RWPE1 (cell line): ENCODE measurements at regions not wholly inside any gene's neighbourhood (a gene's known extent, or its start where the extent isn't known, plus 50 kb on each side); places are given as distances from the start of the nearest gene placed in this dataset.

Experiments used
- CTCF ChIA-PET: fragments of 350-600 bp; sonication (Branson Sonifier 250); formaldehyde crosslinking; extraction: SDS; loops from one replicate; lab custom pipeline; 2021; lab: Yijun Ruan, JAX
- POLR2A ChIA-PET: fragments of 400-600 bp; formaldehyde crosslinking; extraction: SDS; loops from one replicate; lab custom pipeline; 2020; ENCODE audit warnings: antibody characterized with exemption; ENCODE audit not compliant: low non-redundant PET; lab: Yijun Ruan, JAX
- DNase-seq: peaks from one replicate; pipeline ENCODE4 v3.0.0; 2012; ENCODE audit warnings: low spot score
- H3K27ac ChIP-seq: fragments of 450-650 bp; 2 replicates; pipeline ENCODE4 v1.5.1; 2017
- TF ChIP-seq, protein P1 (sequence below): fragments of 450-650 bp; conservative IDR thresholded peaks from 2 replicates; pipeline ENCODE4 v1.5.1; 2017; ENCODE audit warnings: low read depth, mild to moderate bottlenecking

DNA sequence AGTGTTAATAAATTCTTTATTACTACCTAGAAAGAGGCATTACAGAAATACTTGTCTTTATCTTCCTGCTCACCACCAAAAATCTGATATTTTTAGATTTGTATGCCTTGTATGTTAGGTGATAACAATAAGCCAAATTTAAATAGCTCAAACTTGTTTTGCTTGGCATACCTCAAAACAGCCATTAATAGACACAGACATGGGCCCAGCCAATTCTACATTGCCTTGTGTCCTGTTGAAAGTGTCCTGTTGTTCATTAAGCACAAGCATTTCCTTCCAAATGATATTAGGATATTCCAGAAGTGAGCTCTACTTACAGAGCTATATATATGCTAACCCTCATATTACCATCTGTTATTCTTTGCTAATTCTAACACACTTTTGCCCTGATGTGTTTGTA is 438.6 kb upstream of the ZNF385D start:
- no peak overlapping the region for H3K27ac ChIP-seq
- ChIA-PET POLR2A (no interaction called here), CTCF (no interaction called here)
- no peak for DNase-seq
- TF ChIP-seq, protein P1, sequence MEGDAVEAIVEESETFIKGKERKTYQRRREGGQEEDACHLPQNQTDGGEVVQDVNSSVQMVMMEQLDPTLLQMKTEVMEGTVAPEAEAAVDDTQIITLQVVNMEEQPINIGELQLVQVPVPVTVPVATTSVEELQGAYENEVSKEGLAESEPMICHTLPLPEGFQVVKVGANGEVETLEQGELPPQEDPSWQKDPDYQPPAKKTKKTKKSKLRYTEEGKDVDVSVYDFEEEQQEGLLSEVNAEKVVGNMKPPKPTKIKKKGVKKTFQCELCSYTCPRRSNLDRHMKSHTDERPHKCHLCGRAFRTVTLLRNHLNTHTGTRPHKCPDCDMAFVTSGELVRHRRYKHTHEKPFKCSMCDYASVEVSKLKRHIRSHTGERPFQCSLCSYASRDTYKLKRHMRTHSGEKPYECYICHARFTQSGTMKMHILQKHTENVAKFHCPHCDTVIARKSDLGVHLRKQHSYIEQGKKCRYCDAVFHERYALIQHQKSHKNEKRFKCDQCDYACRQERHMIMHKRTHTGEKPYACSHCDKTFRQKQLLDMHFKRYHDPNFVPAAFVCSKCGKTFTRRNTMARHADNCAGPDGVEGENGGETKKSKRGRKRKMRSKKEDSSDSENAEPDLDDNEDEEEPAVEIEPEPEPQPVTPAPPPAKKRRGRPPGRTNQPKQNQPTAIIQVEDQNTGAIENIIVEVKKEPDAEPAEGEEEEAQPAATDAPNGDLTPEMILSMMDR = no peak

DNA sequence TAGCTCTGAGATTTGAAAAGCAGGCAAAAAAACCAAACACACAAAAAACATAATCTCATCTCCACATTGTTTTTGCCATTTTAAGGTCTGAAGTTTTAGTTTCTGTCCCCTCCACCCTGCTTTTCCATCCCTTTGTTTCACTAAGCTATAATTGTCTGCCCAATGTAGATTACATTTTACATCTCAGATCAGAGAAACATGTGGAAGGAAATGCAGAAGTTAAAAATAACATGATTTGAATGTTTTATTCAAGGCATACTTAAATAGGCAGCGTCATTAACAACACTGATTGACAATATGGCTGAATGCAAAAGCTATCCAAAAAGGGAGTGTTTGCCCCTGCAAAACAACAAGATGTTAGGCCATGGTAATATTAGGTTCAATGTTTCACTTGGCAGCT is 448.1 kb upstream of the ZNF385D start:
- H3K27ac ChIP-seq = no peak overlapping the region
- TF ChIP-seq, protein P1 = no peak
- POLR2A ChIA-PET = no interaction called here
- CTCF ChIA-PET = no interaction called here
- DNase-seq = no peak

DNA sequence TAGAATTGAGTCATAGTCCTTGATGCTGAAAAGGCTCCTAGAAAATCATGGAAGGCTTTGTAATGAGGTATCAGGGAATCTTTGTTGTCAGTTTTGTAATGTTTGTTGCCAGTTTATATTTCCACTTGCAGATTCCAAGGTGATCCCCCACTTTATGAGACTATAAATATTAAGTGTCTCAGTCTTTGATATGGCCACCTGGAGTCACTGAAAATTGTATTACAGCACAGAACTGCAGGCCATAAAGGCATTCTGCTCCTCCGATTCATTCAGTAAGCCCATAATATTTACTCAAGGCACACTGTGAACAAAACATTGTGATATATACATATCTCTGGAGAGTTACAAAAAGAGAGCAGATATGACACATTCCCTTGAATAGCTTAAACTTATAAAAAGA is 457.8 kb upstream of the ZNF385D start:
- ChIA-PET POLR2A (no interaction called here), CTCF (interaction anchor here (0.6 kb wide), 1 partner anchor 461 kb away, joined by 4 read pairs; no protein-coding TSS in a partner anchor)
- DNase-seq = no peak
- TF ChIP-seq, protein P1 = no peak
- H3K27ac ChIP-seq = no peak overlapping the region

DNA sequence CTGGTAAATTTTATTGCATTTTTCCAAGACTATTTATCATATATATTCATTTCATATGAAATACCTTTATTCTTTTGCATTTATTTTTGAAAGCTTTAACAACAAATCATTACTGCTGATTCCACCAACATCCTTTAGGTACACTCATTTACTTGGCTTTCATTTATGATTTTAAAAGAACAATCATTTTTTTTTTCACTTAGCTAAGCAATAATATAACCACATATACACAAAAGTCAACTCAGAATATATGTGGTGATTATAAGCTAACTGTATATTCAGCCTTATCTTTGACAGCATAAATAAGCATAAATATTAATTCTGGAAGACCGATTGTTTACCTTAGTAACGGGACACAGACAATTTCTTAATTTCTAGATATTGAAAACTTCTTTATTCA is 458.6 kb upstream of the ZNF385D start:
- ChIA-PET POLR2A (no interaction called here), CTCF (interaction anchor here (0.6 kb wide), 1 partner anchor 462 kb away, joined by 4 read pairs; no protein-coding TSS in a partner anchor)
- no peak overlapping the region for H3K27ac ChIP-seq
- TF ChIP-seq, protein P1 = no peak
- DNase-seq = no peak

DNA sequence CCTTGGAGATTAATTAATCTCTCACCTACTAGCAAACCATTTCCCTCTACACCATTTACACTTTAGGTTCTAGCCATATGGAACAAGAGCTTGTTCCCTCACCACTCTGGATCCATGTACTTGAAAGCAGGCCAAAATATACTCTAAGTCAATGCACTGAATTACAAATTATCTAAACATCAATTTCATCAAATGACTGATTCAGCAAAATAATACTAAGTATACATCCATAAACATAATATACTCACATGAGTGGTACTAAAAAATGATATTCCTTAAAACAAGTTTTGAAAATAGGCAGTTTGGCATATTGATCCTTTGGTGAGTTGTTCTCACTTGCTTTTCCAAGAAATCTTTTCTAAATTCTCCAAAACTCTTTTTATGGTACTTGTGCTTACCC is 459.7 kb upstream of the ZNF385D start:
- DNase-seq = no peak
- TF ChIP-seq, protein P1 = no peak
- ChIA-PET CTCF (no interaction called here), POLR2A (no interaction called here)
- no peak overlapping the region for H3K27ac ChIP-seq

DNA sequence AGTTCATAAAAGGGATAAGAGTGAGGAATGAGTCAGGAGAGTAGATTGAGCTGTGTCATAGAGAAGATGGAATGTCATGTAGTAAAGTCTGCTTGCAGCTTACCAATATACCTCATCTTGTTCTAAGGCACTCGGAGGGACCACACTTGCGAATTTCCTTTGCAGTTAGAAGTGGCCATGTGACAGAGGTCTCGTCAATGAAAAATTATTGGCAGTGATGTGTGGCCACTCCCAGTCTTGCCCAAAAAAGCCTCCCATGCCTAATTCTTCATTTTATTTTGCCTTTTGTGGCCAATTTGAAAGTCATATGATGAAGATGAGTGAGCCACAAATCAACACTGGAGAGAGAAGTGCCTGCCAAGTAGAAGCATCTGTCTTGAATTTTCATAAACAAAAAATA is 465.6 kb upstream of the ZNF385D start:
- POLR2A ChIA-PET = no interaction called here
- no peak overlapping the region for H3K27ac ChIP-seq
- CTCF ChIA-PET = no interaction called here
- TF ChIP-seq, protein P1 = no peak
- DNase-seq = no peak
